HG02884 (cell line): ENCODE measurements at regions not wholly inside any gene's neighbourhood (a gene's known extent, or its start where the extent isn't known, plus 50 kb on each side); places are given as distances from the start of the nearest gene placed in this dataset.
A peak's percentile ranks its signal among the peaks of the same experiment; 100 is the strongest.
"Not testable (repeated sequence)": the region's sequence is repeated elsewhere in the genome, so short reads cannot be mapped to it uniquely, and the experiment has no call there.

Experiments
- ATAC-seq: cut with Tn5 transposase; IDR thresholded peaks from one replicate; pipeline ENCODE4 v1.9.1; 2021; ENCODE audit warnings: mild to moderate bottlenecking, moderate library complexity; ENCODE audit not compliant: unreplicated experiment

- ATAC-seq, result no peak
Measured at GRCh38 chr13:48583859-48584311, 51.0 kb upstream of the RCBTB2 start.

GRCh38 chr13:48585456-48585840, 52.6 kb upstream of the RCBTB2 start:
- no peak for ATAC-seq

- ATAC-seq, result no peak
Measured at GRCh38 chr13:48586591-48587103, 53.8 kb upstream of the RCBTB2 start.

- no peak for ATAC-seq
Measured at GRCh38 chr13:48588120-48588519, 55.2 kb upstream of the RCBTB2 start.

GRCh38 chr13:48590141-48590901, 57.4 kb upstream of the RCBTB2 start:
- no peak for ATAC-seq

- ATAC-seq, result not testable (repeated sequence)
Measured at GRCh38 chr13:48591124-48591872, 58.4 kb upstream of the RCBTB2 start.

GRCh38 chr13:48591889-48592687, 59.2 kb upstream of the RCBTB2 start:
- ATAC-seq, result no peak

- no peak for ATAC-seq
Measured at GRCh38 chr13:48592688-48593049, 59.8 kb upstream of the RCBTB2 start.

- ATAC-seq, result no peak
Measured at GRCh38 chr13:48593536-48593935, 60.2 kb upstream of the CYSLTR2 start.

- ATAC-seq, result peak; percentile 51
Measured at GRCh38 chr13:48594096-48594815, 59.5 kb upstream of the CYSLTR2 start.

GRCh38 chr13:48595431-48596429, 58.0 kb upstream of the CYSLTR2 start:
- ATAC-seq, result peak; percentile 59

- no peak for ATAC-seq
Measured at GRCh38 chr13:48600374-48601364, 53.1 kb upstream of the CYSLTR2 start.

GRCh38 chr13:48602296-48603016, 51.3 kb upstream of the CYSLTR2 start:
- no peak for ATAC-seq

GRCh38 chr13:48603375-48603774, 50.4 kb upstream of the CYSLTR2 start:
- ATAC-seq, result no peak
